ENCODE measurements at regions not wholly inside any gene's neighbourhood (a gene's known extent, or its start where the extent isn't known, plus 50 kb on each side); places are given as distances from the start of the nearest gene placed in this dataset.

DNA sequence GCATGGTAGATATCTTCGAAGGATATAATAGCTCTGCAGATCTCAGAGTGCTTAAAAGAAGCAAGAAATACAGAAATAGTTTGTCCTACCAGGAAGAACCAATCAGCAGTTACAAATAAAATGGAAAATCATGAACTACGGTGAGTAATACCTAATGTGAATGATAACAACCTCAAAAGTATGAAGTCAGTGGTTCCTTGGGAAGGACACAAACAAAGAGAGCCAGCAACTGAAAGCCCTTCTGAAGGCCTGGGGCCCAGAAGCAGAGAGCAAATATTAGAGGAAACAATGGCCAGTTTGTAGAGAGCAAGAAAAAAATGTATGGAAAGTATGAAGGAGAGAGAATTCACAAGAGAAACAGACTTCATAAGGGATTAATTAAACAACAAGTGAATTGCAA, 226.8 kb upstream of the CHST9 start:
- DNase-seq = no peak
- no TSS peak for BruUV-seq (replicated peaks)
- Histone ChIP-seq H2BK15ac (ENCODE audit: low read depth, low read length) (no peak overlapping the region), H4K20me1 (ENCODE audit: insufficient read depth, low read length) (no peaks in the 10 kb centered on the region), H2AFZ (replicated peaks; ENCODE audit: low read length, poor library complexity) (no peak overlapping the region), H2AK5ac (ENCODE audit: low read depth, low read length) (no peak overlapping the region), H4K5ac (ENCODE audit: low read depth, low read length) (no peak overlapping the region), H3K4me1 (ENCODE audit: control insufficient read depth, insufficient read depth, low read length) (no peaks in the 10 kb centered on the region), H3K9me1 (ENCODE audit: insufficient read depth, low read length) (no peaks in the 10 kb centered on the region), H3K79me1 (ENCODE audit: low read depth in 1 of 2, low read length in 2 of 2) (no peaks in the 10 kb centered on the region), H3K4ac (ENCODE audit: low read depth, low read length) (no peak overlapping the region), H3K23ac (ENCODE audit: low read depth, low read length) (no peak overlapping the region), H4K8ac (ENCODE audit: low read depth in 2 of 2, low read length in 2 of 2) (no peak overlapping the region), H3K56ac (ENCODE audit: extremely low read depth, insufficient read depth, low read length) (no peak overlapping the region), H3K9ac (ENCODE audit: low read depth, low read length) (no peak overlapping the region), H3K36me3 (ENCODE audit: control insufficient read depth, insufficient read depth, low read length) (no peaks in the 10 kb centered on the region), H3K27me3 (ENCODE audit: control insufficient read depth, insufficient read depth, low read length) (no peaks in the 10 kb centered on the region), H3K4me2 (ENCODE audit: low read depth, low read length) (no peak overlapping the region), H2AK9ac (replicated peaks; ENCODE audit: low read depth, low read length, poor library complexity) (no peak overlapping the region), H3K4me3 (ENCODE audit: insufficient read depth, low read depth, low read length) (no peak overlapping the region), H4K91ac (ENCODE audit: insufficient read depth, low read depth, low read length) (no peak overlapping the region), H3K18ac (ENCODE audit: low read depth, low read length) (no peak overlapping the region), H3K27ac (ENCODE audit: insufficient read depth, low read length) (no peak overlapping the region), H2BK5ac (ENCODE audit: low read depth, low read length, poor library complexity, severe bottlenecking) (no peak overlapping the region), H2BK20ac (ENCODE audit: low read depth, low read length) (no peak overlapping the region), H2BK120ac (ENCODE audit: low read depth, low read length) (no peak overlapping the region), H3K9me3 (ENCODE audit: control insufficient read depth, insufficient read depth, low read length) (no peaks in the 10 kb centered on the region; the same call in 1 of the 2 replicates), H3K14ac (replicated peaks; ENCODE audit: low read depth, low read length) (no peak overlapping the region)
- in situ Hi-C loops (cut with MboI; ENCODE audit: low sequenced_read_pairs) = no loop called here
- CTCF ChIA-PET = no interaction called here
- dilution Hi-C loops (cut with HindIII; ENCODE audit: low sequenced_read_pairs, unreplicated experiment) = no loop called here
- no CpG with 5 or more reads among the region's 2 CpGs for WGBS, 2 experiments (ENCODE audit: extremely low coverage in 2 of 2, insufficient read length in 1 of 2)
- ATAC-seq (ENCODE audit: low read depth) = no peak
- TF ChIP-seq MAZ (IDR thresholded peaks at IDR 0.05; ENCODE audit: borderline replicate concordance, low read depth, low read length) (no peak), CEBPB (IDR thresholded peaks at IDR 0.05; ENCODE audit: low read depth, low read length) (no peak), MAFK (IDR thresholded peaks at IDR 0.05; ENCODE audit: low read depth, low read length) (no peak), SMC3 (IDR thresholded peaks at IDR 0.05; ENCODE audit: low read depth, low read length) (no peak), POLR2A (IDR thresholded peaks at IDR 0.05; ENCODE audit: low read depth, low read length) (no peak), MXI1 (IDR thresholded peaks at IDR 0.05; ENCODE audit: borderline replicate concordance, low read depth, low read length) (no peak), NFE2L2 (IDR thresholded peaks at IDR 0.05; ENCODE audit: low read depth, low read length) (no peak), FOS (IDR thresholded peaks at IDR 0.05; ENCODE audit: low read depth, low read length) (no peak)
- TF ChIP-seq, protein P1, sequence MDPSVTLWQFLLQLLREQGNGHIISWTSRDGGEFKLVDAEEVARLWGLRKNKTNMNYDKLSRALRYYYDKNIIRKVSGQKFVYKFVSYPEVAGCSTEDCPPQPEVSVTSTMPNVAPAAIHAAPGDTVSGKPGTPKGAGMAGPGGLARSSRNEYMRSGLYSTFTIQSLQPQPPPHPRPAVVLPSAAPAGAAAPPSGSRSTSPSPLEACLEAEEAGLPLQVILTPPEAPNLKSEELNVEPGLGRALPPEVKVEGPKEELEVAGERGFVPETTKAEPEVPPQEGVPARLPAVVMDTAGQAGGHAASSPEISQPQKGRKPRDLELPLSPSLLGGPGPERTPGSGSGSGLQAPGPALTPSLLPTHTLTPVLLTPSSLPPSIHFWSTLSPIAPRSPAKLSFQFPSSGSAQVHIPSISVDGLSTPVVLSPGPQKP (IDR thresholded peaks at IDR 0.05; ENCODE audit: borderline replicate concordance, low read depth, low read length) = no peak
- TF ChIP-seq, protein P2, sequence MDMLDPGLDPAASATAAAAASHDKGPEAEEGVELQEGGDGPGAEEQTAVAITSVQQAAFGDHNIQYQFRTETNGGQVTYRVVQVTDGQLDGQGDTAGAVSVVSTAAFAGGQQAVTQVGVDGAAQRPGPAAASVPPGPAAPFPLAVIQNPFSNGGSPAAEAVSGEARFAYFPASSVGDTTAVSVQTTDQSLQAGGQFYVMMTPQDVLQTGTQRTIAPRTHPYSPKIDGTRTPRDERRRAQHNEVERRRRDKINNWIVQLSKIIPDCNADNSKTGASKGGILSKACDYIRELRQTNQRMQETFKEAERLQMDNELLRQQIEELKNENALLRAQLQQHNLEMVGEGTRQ (IDR thresholded peaks at IDR 0.05; ENCODE audit: low read depth, low read length) = no peak
- TF ChIP-seq, protein P3, sequence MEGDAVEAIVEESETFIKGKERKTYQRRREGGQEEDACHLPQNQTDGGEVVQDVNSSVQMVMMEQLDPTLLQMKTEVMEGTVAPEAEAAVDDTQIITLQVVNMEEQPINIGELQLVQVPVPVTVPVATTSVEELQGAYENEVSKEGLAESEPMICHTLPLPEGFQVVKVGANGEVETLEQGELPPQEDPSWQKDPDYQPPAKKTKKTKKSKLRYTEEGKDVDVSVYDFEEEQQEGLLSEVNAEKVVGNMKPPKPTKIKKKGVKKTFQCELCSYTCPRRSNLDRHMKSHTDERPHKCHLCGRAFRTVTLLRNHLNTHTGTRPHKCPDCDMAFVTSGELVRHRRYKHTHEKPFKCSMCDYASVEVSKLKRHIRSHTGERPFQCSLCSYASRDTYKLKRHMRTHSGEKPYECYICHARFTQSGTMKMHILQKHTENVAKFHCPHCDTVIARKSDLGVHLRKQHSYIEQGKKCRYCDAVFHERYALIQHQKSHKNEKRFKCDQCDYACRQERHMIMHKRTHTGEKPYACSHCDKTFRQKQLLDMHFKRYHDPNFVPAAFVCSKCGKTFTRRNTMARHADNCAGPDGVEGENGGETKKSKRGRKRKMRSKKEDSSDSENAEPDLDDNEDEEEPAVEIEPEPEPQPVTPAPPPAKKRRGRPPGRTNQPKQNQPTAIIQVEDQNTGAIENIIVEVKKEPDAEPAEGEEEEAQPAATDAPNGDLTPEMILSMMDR (conservative IDR thresholded peaks at IDR 0.05; ENCODE audit: low read depth, low read length) = no peak
- intact Hi-C loops (cut with micrococcal nuclease) = no loop called here
- POLR2A ChIA-PET (ENCODE audit: unreplicated experiment) = no interaction called here
